ENCODE measurements at regions not wholly inside any gene's neighbourhood (a gene's known extent, or its start where the extent isn't known, plus 50 kb on each side); places are given as distances from the start of the nearest gene placed in this dataset.

GRCh38 chr4:162282684-162283083, 118.9 kb upstream of the FSTL5 start:
- Histone ChIP-seq H3K4me2 (ENCODE audit: low read depth, low read length, poor library complexity, severe bottlenecking) (no peak overlapping the region), H3K79me2 (ENCODE audit: low read length) (no peaks in the 10 kb centered on the region), H3K4me1 (ENCODE audit: low read length) (no peaks in the 10 kb centered on the region), H3K27ac (ENCODE audit: low read length) (no peak overlapping the region), H3K9me3 (ENCODE audit: low read length) (peaks cover 54% of the 10 kb centered on the region), H2AFZ (ENCODE audit: low read length) (no peak overlapping the region), H3K27me3 (ENCODE audit: low read length) (no peaks in the 10 kb centered on the region), H3K4me3 (ENCODE audit: low read length) (no peak overlapping the region), H4K20me1 (ENCODE audit: insufficient read depth, low read depth, low read length) (no peaks in the 10 kb centered on the region), H3K9me2 (replicated peaks; ENCODE audit: insufficient read depth, low read length) (no peaks in the 10 kb centered on the region), H3K9ac (ENCODE audit: low read length) (no peak overlapping the region), H3K36me3 (ENCODE audit: insufficient read depth, low read length) (no peaks in the 10 kb centered on the region)
- DNase-seq, result no peak

GRCh38 chr4:162274354-162274753, 110.6 kb upstream of the FSTL5 start:
- no peak overlapping the region for H3K27ac ChIP-seq (ENCODE audit: low read length)
- H3K4me3 ChIP-seq (ENCODE audit: low read length), result no peak overlapping the region
- no peaks in the 10 kb centered on the region for H4K20me1 ChIP-seq (ENCODE audit: insufficient read depth, low read depth, low read length)
- peaks cover 26% of the 10 kb centered on the region for H3K9me3 ChIP-seq (ENCODE audit: low read length)
- DNase-seq, result peak; percentile 44
- H3K9me2 ChIP-seq (replicated peaks; ENCODE audit: insufficient read depth, low read length), result no peaks in the 10 kb centered on the region
- H3K4me1 ChIP-seq (ENCODE audit: low read length), result no peaks in the 10 kb centered on the region
- no peaks in the 10 kb centered on the region for H3K79me2 ChIP-seq (ENCODE audit: low read length)
- no peak overlapping the region for H3K9ac ChIP-seq (ENCODE audit: low read length)
- H3K27me3 ChIP-seq (ENCODE audit: low read length), result no peaks in the 10 kb centered on the region
- H3K36me3 ChIP-seq (ENCODE audit: insufficient read depth, low read length), result no peaks in the 10 kb centered on the region
- no peak overlapping the region for H2AFZ ChIP-seq (ENCODE audit: low read length)
- no peak overlapping the region for H3K4me2 ChIP-seq (ENCODE audit: low read depth, low read length, poor library complexity, severe bottlenecking)

GRCh38 chr4:162272215-162272614, 108.4 kb upstream of the FSTL5 start:
- H3K9me2 ChIP-seq (replicated peaks; ENCODE audit: insufficient read depth, low read length), result no peaks in the 10 kb centered on the region
- no peak overlapping the region for H3K4me2 ChIP-seq (ENCODE audit: low read depth, low read length, poor library complexity, severe bottlenecking)
- H3K4me3 ChIP-seq (ENCODE audit: low read length), result no peak overlapping the region
- no peaks in the 10 kb centered on the region for H3K79me2 ChIP-seq (ENCODE audit: low read length)
- peaks cover 31% of the 10 kb centered on the region for H3K9me3 ChIP-seq (ENCODE audit: low read length)
- no peaks in the 10 kb centered on the region for H3K4me1 ChIP-seq (ENCODE audit: low read length)
- H3K27ac ChIP-seq (ENCODE audit: low read length), result no peak overlapping the region
- H3K9ac ChIP-seq (ENCODE audit: low read length), result no peak overlapping the region
- H3K36me3 ChIP-seq (ENCODE audit: insufficient read depth, low read length), result no peaks in the 10 kb centered on the region
- no peak overlapping the region for H2AFZ ChIP-seq (ENCODE audit: low read length)
- no peak for DNase-seq
- no peaks in the 10 kb centered on the region for H3K27me3 ChIP-seq (ENCODE audit: low read length)
- no peaks in the 10 kb centered on the region for H4K20me1 ChIP-seq (ENCODE audit: insufficient read depth, low read depth, low read length)

- H4K20me1 ChIP-seq (ENCODE audit: insufficient read depth, low read depth, low read length), result no peaks in the 10 kb centered on the region
Measured at GRCh38 chr4:162268911-162269310, 105.1 kb upstream of the FSTL5 start.

GRCh38 chr4:162265802-162266201, 102.0 kb upstream of the FSTL5 start:
- DNase-seq, result no peak
- no peak overlapping the region for H3K4me2 ChIP-seq (ENCODE audit: low read depth, low read length, poor library complexity, severe bottlenecking)
- H3K9me3 ChIP-seq (ENCODE audit: low read length), result peaks cover 40% of the 10 kb centered on the region
- H3K36me3 ChIP-seq (ENCODE audit: insufficient read depth, low read length), result no peaks in the 10 kb centered on the region
- H3K27ac ChIP-seq (ENCODE audit: low read length), result no peak overlapping the region
- H3K9me2 ChIP-seq (replicated peaks; ENCODE audit: insufficient read depth, low read length), result no peaks in the 10 kb centered on the region
- H2AFZ ChIP-seq (ENCODE audit: low read length), result no peak overlapping the region
- no peaks in the 10 kb centered on the region for H3K27me3 ChIP-seq (ENCODE audit: low read length)
- H3K4me3 ChIP-seq (ENCODE audit: low read length), result no peak overlapping the region
- H3K9ac ChIP-seq (ENCODE audit: low read length), result no peak overlapping the region
- no peaks in the 10 kb centered on the region for H4K20me1 ChIP-seq (ENCODE audit: insufficient read depth, low read depth, low read length)
- H3K4me1 ChIP-seq (ENCODE audit: low read length), result no peaks in the 10 kb centered on the region
- H3K79me2 ChIP-seq (ENCODE audit: low read length), result no peaks in the 10 kb centered on the region

More at GRCh38 chr4:162268911-162269310, 105.1 kb upstream of the FSTL5 start:
- H3K4me2 ChIP-seq (ENCODE audit: low read depth, low read length, poor library complexity, severe bottlenecking), result no peak overlapping the region
- H3K4me1 ChIP-seq (ENCODE audit: low read length), result no peaks in the 10 kb centered on the region
- DNase-seq, result no peak
- no peak overlapping the region for H3K9ac ChIP-seq (ENCODE audit: low read length)
- peaks cover 37% of the 10 kb centered on the region for H3K9me3 ChIP-seq (ENCODE audit: low read length)
- no peaks in the 10 kb centered on the region for H3K36me3 ChIP-seq (ENCODE audit: insufficient read depth, low read length)
- no peak overlapping the region for H2AFZ ChIP-seq (ENCODE audit: low read length)
- H3K27me3 ChIP-seq (ENCODE audit: low read length), result no peaks in the 10 kb centered on the region
- no peaks in the 10 kb centered on the region for H3K79me2 ChIP-seq (ENCODE audit: low read length)
- no peak overlapping the region for H3K4me3 ChIP-seq (ENCODE audit: low read length)
- H3K9me2 ChIP-seq (replicated peaks; ENCODE audit: insufficient read depth, low read length), result no peaks in the 10 kb centered on the region
- no peak overlapping the region for H3K27ac ChIP-seq (ENCODE audit: low read length)

DNA sequence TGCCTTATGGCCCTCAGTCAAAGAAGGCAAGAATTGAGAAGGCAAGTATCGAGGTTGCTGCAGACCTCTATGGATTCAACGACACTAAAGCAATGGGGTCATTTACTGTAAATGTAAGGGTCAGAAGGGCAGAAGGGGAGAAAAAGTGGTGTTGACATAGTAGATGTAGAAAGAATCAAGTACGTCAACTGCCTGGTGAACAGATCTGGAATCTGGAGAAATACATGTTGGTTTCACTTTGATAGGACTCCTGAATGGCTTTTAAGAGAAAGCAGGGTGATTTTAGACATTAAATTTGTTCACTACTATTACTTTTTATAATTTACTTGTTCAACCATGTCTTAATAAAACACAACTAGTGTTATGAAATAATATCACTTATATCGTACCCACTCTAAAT, 81.3 kb upstream of the FSTL5 start:
- DNase-seq, result no peak
- Histone ChIP-seq H3K9me3 (ENCODE audit: low read length) (peaks cover 45% of the 10 kb centered on the region), H3K4me2 (ENCODE audit: low read depth, low read length, poor library complexity, severe bottlenecking) (no peak overlapping the region), H3K27me3 (ENCODE audit: low read length) (no peaks in the 10 kb centered on the region), H3K79me2 (ENCODE audit: low read length) (no peaks in the 10 kb centered on the region), H3K4me3 (ENCODE audit: low read length) (0 out of 2 replicates have a peak overlapping the region, but pooled peaks have one; percentile 18), H3K9me2 (replicated peaks; ENCODE audit: insufficient read depth, low read length) (no peaks in the 10 kb centered on the region), H2AFZ (ENCODE audit: low read length) (no peak overlapping the region), H3K4me1 (ENCODE audit: low read length) (no peaks in the 10 kb centered on the region), H3K27ac (ENCODE audit: low read length) (no peak overlapping the region), H3K36me3 (ENCODE audit: insufficient read depth, low read length) (no peaks in the 10 kb centered on the region), H3K9ac (ENCODE audit: low read length) (no peak overlapping the region), H4K20me1 (ENCODE audit: insufficient read depth, low read depth, low read length) (no peaks in the 10 kb centered on the region)

- Histone ChIP-seq H3K36me3 (ENCODE audit: insufficient read depth, low read length) (no peaks in the 10 kb centered on the region), H3K9ac (ENCODE audit: low read length) (no peak overlapping the region), H3K9me3 (ENCODE audit: low read length) (peaks cover 40% of the 10 kb centered on the region), H3K79me2 (ENCODE audit: low read length) (no peaks in the 10 kb centered on the region), H3K4me1 (ENCODE audit: low read length) (no peaks in the 10 kb centered on the region), H3K9me2 (replicated peaks; ENCODE audit: insufficient read depth, low read length) (no peaks in the 10 kb centered on the region), H4K20me1 (ENCODE audit: insufficient read depth, low read depth, low read length) (no peaks in the 10 kb centered on the region), H3K27ac (ENCODE audit: low read length) (no peak overlapping the region), H2AFZ (ENCODE audit: low read length) (no peak overlapping the region), H3K4me3 (ENCODE audit: low read length) (no peak overlapping the region), H3K4me2 (ENCODE audit: low read depth, low read length, poor library complexity, severe bottlenecking) (no peak overlapping the region), H3K27me3 (ENCODE audit: low read length) (no peaks in the 10 kb centered on the region)
- no peak for DNase-seq
Measured at GRCh38 chr4:162241857-162242256, 78.1 kb upstream of the FSTL5 start.

GRCh38 chr4:162239992-162240769, 76.4 kb upstream of the FSTL5 start:
- no peak overlapping the region for H3K4me3 ChIP-seq (ENCODE audit: low read length)
- H4K20me1 ChIP-seq (ENCODE audit: insufficient read depth, low read depth, low read length), result no peaks in the 10 kb centered on the region
- H3K36me3 ChIP-seq (ENCODE audit: insufficient read depth, low read length), result no peaks in the 10 kb centered on the region
- no peak overlapping the region for H3K27ac ChIP-seq (ENCODE audit: low read length)
- H3K9ac ChIP-seq (ENCODE audit: low read length), result no peak overlapping the region
- H2AFZ ChIP-seq (ENCODE audit: low read length), result no peak overlapping the region
- H3K79me2 ChIP-seq (ENCODE audit: low read length), result no peaks in the 10 kb centered on the region
- no peaks in the 10 kb centered on the region for H3K9me2 ChIP-seq (replicated peaks; ENCODE audit: insufficient read depth, low read length)
- H3K27me3 ChIP-seq (ENCODE audit: low read length), result no peaks in the 10 kb centered on the region
- no peak overlapping the region for H3K4me2 ChIP-seq (ENCODE audit: low read depth, low read length, poor library complexity, severe bottlenecking)
- H3K4me1 ChIP-seq (ENCODE audit: low read length), result no peaks in the 10 kb centered on the region
- no peak for DNase-seq
- H3K9me3 ChIP-seq (ENCODE audit: low read length), result peaks cover 45% of the 10 kb centered on the region
